ENCODE measurements at regions not wholly inside any gene's neighbourhood (a gene's known extent, or its start where the extent isn't known, plus 50 kb on each side); places are given as distances from the start of the nearest gene placed in this dataset.

- no peak for DNase-seq
Observed at GRCh38 chr5:2180456-2180855, 297.7 kb upstream of the IRX4 start.

- no peak for DNase-seq
Observed at GRCh38 chr5:2179861-2180260, 297.1 kb upstream of the IRX4 start.

GRCh38 chr5:2178528-2178927 lies 295.8 kb upstream of the IRX4 start:
- DNase-seq: no peak

GRCh38 chr5:2178071-2178477 lies 295.3 kb upstream of the IRX4 start:
- DNase-seq: no peak

- DNase-seq: no peak
Observed at GRCh38 chr5:2177244-2177643, 294.5 kb upstream of the IRX4 start.

- DNase-seq: no peak
Observed at GRCh38 chr5:2176581-2176980, 293.9 kb upstream of the IRX4 start.

GRCh38 chr5:2175842-2176404 lies 293.2 kb upstream of the IRX4 start:
- DNase-seq: no peak

- no peak for DNase-seq
Observed at GRCh38 chr5:2175041-2175440, 292.3 kb upstream of the IRX4 start.

- no peak for DNase-seq
Observed at GRCh38 chr5:2174538-2174937, 291.8 kb upstream of the IRX4 start.

- DNase-seq: no peak
Observed at GRCh38 chr5:2173151-2173834, 290.6 kb upstream of the IRX4 start.

- DNase-seq: no peak
Observed at GRCh38 chr5:2172471-2172870, 289.7 kb upstream of the IRX4 start.

GRCh38 chr5:2170761-2171160 lies 288.0 kb upstream of the IRX4 start:
- no peak for DNase-seq

GRCh38 chr5:2169850-2170760 lies 287.4 kb upstream of the IRX4 start:
- no peak for DNase-seq

- DNase-seq: no peak
Observed at GRCh38 chr5:2169430-2169808, 286.7 kb upstream of the IRX4 start.

- DNase-seq: no peak
Observed at GRCh38 chr5:2168601-2169429, 286.1 kb upstream of the IRX4 start.

- no peak for DNase-seq
Observed at GRCh38 chr5:2167671-2168070, 284.9 kb upstream of the IRX4 start.

- no peak for DNase-seq
Observed at GRCh38 chr5:2166979-2167377, 284.3 kb upstream of the IRX4 start.

- DNase-seq: no peak
Observed at GRCh38 chr5:2166306-2166978, 283.7 kb upstream of the IRX4 start.

GRCh38 chr5:2165615-2166305 lies 283.0 kb upstream of the IRX4 start:
- DNase-seq: no peak

GRCh38 chr5:2165203-2165602 lies 282.5 kb upstream of the IRX4 start:
- no peak for DNase-seq

GRCh38 chr5:2164586-2164985 lies 281.9 kb upstream of the IRX4 start:
- DNase-seq: no peak

- DNase-seq: no peak
Observed at GRCh38 chr5:2163940-2164490, 281.3 kb upstream of the IRX4 start.

Data from activated CD8-positive, alpha-beta memory T cell treated with anti-CD3 and anti-CD28 coated beads for 24 hours (primary cell).